ENCODE measurements at regions not wholly inside any gene's neighbourhood (a gene's known extent, or its start where the extent isn't known, plus 50 kb on each side); places are given as distances from the start of the nearest gene placed in this dataset.

DNA sequence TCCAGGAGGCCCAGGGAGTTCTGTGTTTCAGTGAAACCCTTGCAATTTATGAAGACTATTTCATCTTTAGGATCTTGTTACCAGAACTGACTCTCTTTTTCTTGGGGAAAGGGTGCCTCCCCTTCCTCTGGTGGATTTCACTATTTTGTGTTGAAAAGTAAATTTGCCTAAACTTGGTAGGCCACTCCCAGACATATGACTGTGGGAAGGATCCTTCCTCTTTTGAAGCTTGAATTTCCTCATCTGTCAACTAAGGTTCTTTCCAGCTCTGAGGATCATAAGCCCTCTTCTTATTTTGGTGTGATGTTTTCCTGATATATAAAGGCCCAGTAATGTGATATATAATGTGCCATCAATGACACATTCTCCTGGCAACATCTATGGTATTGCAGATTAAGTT is 59.1 kb upstream of the ZFAND5 start:
- TF ChIP-seq, protein P1, sequence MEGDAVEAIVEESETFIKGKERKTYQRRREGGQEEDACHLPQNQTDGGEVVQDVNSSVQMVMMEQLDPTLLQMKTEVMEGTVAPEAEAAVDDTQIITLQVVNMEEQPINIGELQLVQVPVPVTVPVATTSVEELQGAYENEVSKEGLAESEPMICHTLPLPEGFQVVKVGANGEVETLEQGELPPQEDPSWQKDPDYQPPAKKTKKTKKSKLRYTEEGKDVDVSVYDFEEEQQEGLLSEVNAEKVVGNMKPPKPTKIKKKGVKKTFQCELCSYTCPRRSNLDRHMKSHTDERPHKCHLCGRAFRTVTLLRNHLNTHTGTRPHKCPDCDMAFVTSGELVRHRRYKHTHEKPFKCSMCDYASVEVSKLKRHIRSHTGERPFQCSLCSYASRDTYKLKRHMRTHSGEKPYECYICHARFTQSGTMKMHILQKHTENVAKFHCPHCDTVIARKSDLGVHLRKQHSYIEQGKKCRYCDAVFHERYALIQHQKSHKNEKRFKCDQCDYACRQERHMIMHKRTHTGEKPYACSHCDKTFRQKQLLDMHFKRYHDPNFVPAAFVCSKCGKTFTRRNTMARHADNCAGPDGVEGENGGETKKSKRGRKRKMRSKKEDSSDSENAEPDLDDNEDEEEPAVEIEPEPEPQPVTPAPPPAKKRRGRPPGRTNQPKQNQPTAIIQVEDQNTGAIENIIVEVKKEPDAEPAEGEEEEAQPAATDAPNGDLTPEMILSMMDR (IDR thresholded peaks at IDR 0.05), result no peak
- no peak for TF ChIP-seq POLR2A (IDR thresholded peaks at IDR 0.05)
